GM12878 (cell line): ENCODE measurements at regions not wholly inside any gene's neighbourhood (a gene's known extent, or its start where the extent isn't known, plus 50 kb on each side); places are given as distances from the start of the nearest gene placed in this dataset.

Source experiments
- ATAC-seq: fragments of 200-7000 bp; cut with Tn5 transposase; 3 replicates; pipeline ENCODE4 v1.9.1; 2020; ENCODE audit warnings: mild to moderate bottlenecking, moderate library complexity
- BruUV-seq: library from RNA; stranded (reverse); fragments of 400-500 nt; replicated peaks from 2 replicates; lab custom pipeline; 2021; lab: Mats Ljungman, UMichigan
- CTCF ChIA-PET: fragments of 300-600 bp; sonication (Branson Sonifier 250); formaldehyde crosslinking; extraction: SDS; loops from one replicate; lab custom pipeline; 2021; ENCODE audit warnings: inconsistent platforms; lab: Yijun Ruan, JAX
- POLR2A ChIA-PET: fragments of 350-600 bp; formaldehyde crosslinking; extraction: SDS; loops from one replicate; lab custom pipeline; 2021; ENCODE audit warnings: inconsistent platforms; lab: Charles Lee
- RAD21 ChIA-PET: fragments of 300-600 bp; sonication (Branson Sonifier 250); formaldehyde crosslinking; loops from one replicate; lab custom pipeline; 2023; ENCODE audit warnings: antibody characterized with exemption; ENCODE audit not compliant: unreplicated experiment; lab: Charles Lee
- SMC1A ChIA-PET: fragments of 300-600 bp; sonication (Branson Sonifier 250); formaldehyde crosslinking; loops from one replicate; lab custom pipeline; 2023; ENCODE audit not compliant: unreplicated experiment, uncharacterized antibody; lab: Charles Lee
- DNase-seq: peaks from one replicate; pipeline ENCODE4 v3.0.0-alpha.2; 2011; ENCODE audit warnings: low read depth, low spot score
- FAIRE-seq: peaks from 3 replicates; lab custom pipeline; 2011; peaks lifted over from hg19 to GRCh38; lab: Jason Lieb, UNC
- H2AFZ ChIP-seq: 2 replicates; pipeline ENCODE4 v1.6.0; 2011; ENCODE audit warnings: low read depth, low read length, control low read depth; ENCODE audit not compliant: control insufficient read depth
- H3K27ac ChIP-seq: 2 replicates; pipeline ENCODE4 v1.5.1; 2011; ENCODE audit warnings: control low read depth; ENCODE audit not compliant: control insufficient read depth, insufficient read depth
- H3K27me3 ChIP-seq, 2 experiments: replicated peaks in 1 of 2; 2 replicates each; pipeline versions ENCODE4 v1.6.0 to v1.6.1; 2011; ENCODE audit warnings: low read length in 1 of 2; ENCODE audit not compliant: control insufficient read depth in 2 of 2, insufficient read depth in 2 of 2
- H3K36me3 ChIP-seq, 2 experiments: 2 replicates each; pipeline ENCODE4 v1.5.1; 2011; ENCODE audit warnings: low read length in 1 of 2; ENCODE audit not compliant: control insufficient read depth in 2 of 2, insufficient read depth in 2 of 2
- H3K4me1 ChIP-seq: 2 replicates; pipeline ENCODE4 v1.6.1; 2011; ENCODE audit warnings: mild to moderate bottlenecking, low read length, moderate library complexity, mixed read lengths; ENCODE audit not compliant: control insufficient read depth, insufficient read depth
- H3K4me2 ChIP-seq: 2 replicates; pipeline ENCODE4 v1.6.0; 2011; ENCODE audit warnings: control low read depth; ENCODE audit not compliant: control insufficient read depth, insufficient read depth
- H3K4me3 ChIP-seq: fragments of 200-600 bp; sonication (generic); 2 replicates; pipeline ENCODE4 v1.5.1; 2016
- H3K79me2 ChIP-seq: 2 replicates; pipeline ENCODE4 v1.6.0; 2011; ENCODE audit warnings: low read length; ENCODE audit not compliant: control insufficient read depth, insufficient read depth
- H3K9ac ChIP-seq: 2 replicates; pipeline ENCODE4 v1.8.0; 2011; ENCODE audit warnings: low read length, control low read depth, mixed read lengths; ENCODE audit not compliant: control insufficient read depth, insufficient read depth
- H3K9me3 ChIP-seq: replicated peaks from 3 replicates; pipeline ENCODE4 v1.5.1; 2011; ENCODE audit warnings: mild to moderate bottlenecking, low read length; ENCODE audit not compliant: control insufficient read depth, insufficient read depth
- H4K20me1 ChIP-seq: 2 replicates; pipeline ENCODE4 v1.6.0; 2011; ENCODE audit not compliant: control insufficient read depth, insufficient read depth
- ASH2L ChIP-seq: fragments of 300-600, 200-600 bp; sonication (generic); IDR thresholded peaks from 2 replicates; pipeline ENCODE4 v1.6.1; 2017; ENCODE audit warnings: low read depth, mild to moderate bottlenecking, borderline replicate concordance
- ELK1 ChIP-seq: IDR thresholded peaks from 2 replicates; pipeline ENCODE4 v1.6.1; 2012; ENCODE audit warnings: low read depth, low read length, improper control_type of control experiment
- FOXK2 ChIP-seq: fragments of 450-650 bp; IDR thresholded peaks from 2 replicates; pipeline ENCODE4 v1.6.1; 2017; ENCODE audit warnings: mild to moderate bottlenecking, moderate library complexity
- IKZF1 ChIP-seq: fragments of 450-650 bp; conservative IDR thresholded peaks from 2 replicates; pipeline ENCODE4 v1.6.1; 2017; ENCODE audit warnings: antibody characterized with exemption, mild to moderate bottlenecking
- IRF3 ChIP-seq: fragments of 450-650 bp; IDR thresholded peaks from 2 replicates; pipeline ENCODE4 v1.6.1; 2014; ENCODE audit warnings: mild to moderate bottlenecking
- KDM1A ChIP-seq: fragments of 200-600 bp; sonication (generic); IDR thresholded peaks from 2 replicates; pipeline ENCODE4 v1.6.1; 2016; ENCODE audit warnings: borderline replicate concordance
- NBN ChIP-seq: fragments of 450-650 bp; IDR thresholded peaks from 2 replicates; pipeline ENCODE4 v1.6.1; 2016
- NKRF ChIP-seq: fragments of 450-650 bp; conservative IDR thresholded peaks from 2 replicates; pipeline ENCODE4 v1.6.1; 2017; ENCODE audit warnings: mild to moderate bottlenecking, moderate library complexity
- PAX8 ChIP-seq: fragments of 450-650 bp; IDR thresholded peaks from 2 replicates; pipeline ENCODE4 v1.6.1; 2017; ENCODE audit warnings: mild to moderate bottlenecking, moderate library complexity
- PBX3 ChIP-seq: IDR thresholded peaks from 2 replicates; pipeline ENCODE4 v1.6.1; 2011; ENCODE audit warnings: mild to moderate bottlenecking, low read depth, low read length, moderate library complexity; ENCODE audit not compliant: insufficient replicate concordance
- POLR2A ChIP-seq: IDR thresholded peaks from 2 replicates; pipeline ENCODE4 v1.6.1; 2011; ENCODE audit warnings: low read depth, mild to moderate bottlenecking, low read length
- POU2F2 ChIP-seq: IDR thresholded peaks from 3 replicates; pipeline ENCODE4 v1.6.1; 2011; ENCODE audit warnings: low read depth, mild to moderate bottlenecking, low read length, borderline replicate concordance
- PRDM15 ChIP-seq: fragments of 450-650 bp; formaldehyde crosslinking; IDR thresholded peaks from 2 replicates; pipeline ENCODE4 v1.4.0; 2020; ENCODE audit warnings: mild to moderate bottlenecking, moderate library complexity
- RCOR1 ChIP-seq: conservative IDR thresholded peaks from 2 replicates; pipeline ENCODE4 v1.6.1; 2012; ENCODE audit warnings: low read depth, low read length, improper control_type of control experiment
- RFX5 ChIP-seq: IDR thresholded peaks from 2 replicates; pipeline ENCODE4 v1.6.1; 2011; ENCODE audit warnings: low read depth, low read length, improper control_type of control experiment
- SREBF2 ChIP-seq: IDR thresholded peaks from 2 replicates; pipeline ENCODE4 v1.6.1; 2012; ENCODE audit warnings: mild to moderate bottlenecking, low read length
- ZBED1 ChIP-seq: IDR thresholded peaks from 2 replicates; pipeline ENCODE4 v1.6.1; 2016; ENCODE audit warnings: borderline replicate concordance
- ZSCAN29 ChIP-seq: fragments of 450-650 bp; IDR thresholded peaks from 2 replicates; pipeline ENCODE4 v1.6.1; 2017; ENCODE audit warnings: mild to moderate bottlenecking, moderate library complexity
- WGBS: methylation state at CpG from one replicate; pipeline ENCODE4 v1.1.6; 2016; ENCODE audit warnings: low lambda C conversion rate; ENCODE audit not compliant: insufficient replicate concordance, insufficient coverage; ENCODE audit errors: missing lambda C conversion rate; 5-methylcytosine and 5-hydroxymethylcytosine counted together
- in situ Hi-C: fragments of 300-500 bp; cut with MboI; formaldehyde crosslinking; loops from 9 replicates; pipeline ENCODE4 v1.14.3; 2018; ENCODE audit warnings: mixed read lengths
- intact Hi-C: fragments of 100-400 bp; cut with micrococcal nuclease; formaldehyde crosslinking; loops from one replicate; pipeline ENCODE4 v1.14.2; 2022; ENCODE audit not compliant: unreplicated experiment

GRCh38 chr2:180145163-180145562 lies 138.1 kb upstream of the CWC22 start:
- no peak for ATAC-seq
- POLR2A ChIA-PET, result no interaction called here
- Histone ChIP-seq H3K9me3 (no peaks in the 10 kb centered on the region), H3K27ac (no peak overlapping the region), H3K9ac (no peak overlapping the region), H3K4me3 (no peak overlapping the region), H3K36me3 (no peaks in the 10 kb centered on the region), H3K4me2 (no peak overlapping the region), H3K27me3 (no peaks in the 10 kb centered on the region), H3K4me1 (no peaks in the 10 kb centered on the region), H4K20me1 (no peaks in the 10 kb centered on the region), H3K79me2 (no peaks in the 10 kb centered on the region), H2AFZ (no peak overlapping the region)
- intact Hi-C loops (no loop called here), in situ Hi-C loops (no loop called here)
- FAIRE-seq, result no peak
- TF ChIP-seq PAX8, result no peak
- TF ChIP-seq NKRF, result no peak
- no peak for TF ChIP-seq RFX5
- no peak for TF ChIP-seq IKZF1
- no peak for TF ChIP-seq POU2F2
- no peak for TF ChIP-seq POLR2A
- TF ChIP-seq IRF3, result no peak
- no peak for TF ChIP-seq ZSCAN29
- TF ChIP-seq PBX3, result no peak
- no peak for TF ChIP-seq ASH2L
- TF ChIP-seq NBN, result no peak
- no peak for TF ChIP-seq KDM1A
- no peak for TF ChIP-seq SREBF2
- no peak for TF ChIP-seq RCOR1
- TF ChIP-seq PRDM15 (CRISPR knock-in tag), result no peak
- no peak for TF ChIP-seq ZBED1
- TF ChIP-seq ELK1, result no peak
- TF ChIP-seq FOXK2, result no peak
- DNase-seq, result no peak
- CTCF ChIA-PET, result no interaction called here
- 45% methylated on average over 5 of the region's 5 CpGs for WGBS
- RAD21 ChIA-PET, result no interaction called here
- SMC1A ChIA-PET, result no interaction called here
- no TSS peak for BruUV-seq
